Right atrium auricular region (tissue), 2 donors: ENCODE measurements at regions not wholly inside any gene's neighbourhood (a gene's known extent, or its start where the extent isn't known, plus 50 kb on each side); places are given as distances from the start of the nearest gene placed in this dataset.

ENCODE experiments used
- DNase-seq: peaks from one replicate; pipeline ENCODE4 v3.0.0-alpha.2; 2019; ENCODE audit warnings: low spot score
- H3K27ac ChIP-seq, 2 donors: fragments of 200-600 bp; sonication (generic); 1 replicate in 1 of 2; 2 replicates in 1 of 2; pipeline ENCODE4 v1.5.1; 2016 to 2019
- H3K27me3 ChIP-seq, 2 donors: fragments of 200-600 bp; sonication (generic); one replicate each; pipeline versions ENCODE4 v1.5.1 to v1.6.0; 2017 to 2019
- H3K36me3 ChIP-seq: fragments of 200-600 bp; sonication (generic); one replicate; pipeline ENCODE4 v1.5.1; 2016
- H3K4me1 ChIP-seq, 2 donors: fragments of 200-600 bp; sonication (generic); one replicate each; pipeline versions ENCODE4 v1.5.1 to v1.6.0; 2017 to 2019
- H3K4me3 ChIP-seq, 2 donors: fragments of 200-600 bp; sonication (generic); 1 replicate in 1 of 2; 2 replicates in 1 of 2; pipeline ENCODE4 v1.5.1; 2017 to 2019; ENCODE audit warnings: mild to moderate bottlenecking in 1 of 2, moderate library complexity in 1 of 2
- H3K9me3 ChIP-seq, 2 donors: fragments of 200-600 bp; sonication (generic); one replicate each; pipeline ENCODE4 v1.5.1; 2019
- TF ChIP-seq, protein P1 (sequence below), 2 donors: fragments of 200-600 bp; sonication (generic); IDR thresholded peaks; one replicate each; pipeline ENCODE4 v1.5.1; 2019; ENCODE audit warnings: antibody characterized with exemption in 2 of 2

DNA sequence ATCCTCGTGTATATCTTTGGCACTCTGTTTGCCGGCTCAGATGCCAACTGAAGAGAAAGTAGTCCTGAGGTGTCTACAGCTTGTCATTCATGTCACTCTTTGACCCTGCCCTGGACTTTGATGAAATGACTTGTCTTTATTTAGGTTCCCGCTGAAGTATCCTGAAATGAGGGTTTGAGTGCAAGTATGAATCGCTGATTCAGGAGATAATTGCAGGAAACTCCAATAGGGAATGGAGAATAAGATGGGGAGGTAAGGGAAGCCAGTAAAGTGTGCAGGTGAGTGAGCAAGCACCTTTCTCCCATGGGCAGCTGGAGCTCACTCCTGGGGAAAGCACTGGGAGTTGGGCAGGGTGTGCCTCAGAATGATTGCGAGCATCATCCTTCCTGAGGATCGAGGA is 50.3 kb upstream of the ZFR start:
- H3K9me3 ChIP-seq: no peaks in the 10 kb centered on the region
- TF ChIP-seq, protein P1, sequence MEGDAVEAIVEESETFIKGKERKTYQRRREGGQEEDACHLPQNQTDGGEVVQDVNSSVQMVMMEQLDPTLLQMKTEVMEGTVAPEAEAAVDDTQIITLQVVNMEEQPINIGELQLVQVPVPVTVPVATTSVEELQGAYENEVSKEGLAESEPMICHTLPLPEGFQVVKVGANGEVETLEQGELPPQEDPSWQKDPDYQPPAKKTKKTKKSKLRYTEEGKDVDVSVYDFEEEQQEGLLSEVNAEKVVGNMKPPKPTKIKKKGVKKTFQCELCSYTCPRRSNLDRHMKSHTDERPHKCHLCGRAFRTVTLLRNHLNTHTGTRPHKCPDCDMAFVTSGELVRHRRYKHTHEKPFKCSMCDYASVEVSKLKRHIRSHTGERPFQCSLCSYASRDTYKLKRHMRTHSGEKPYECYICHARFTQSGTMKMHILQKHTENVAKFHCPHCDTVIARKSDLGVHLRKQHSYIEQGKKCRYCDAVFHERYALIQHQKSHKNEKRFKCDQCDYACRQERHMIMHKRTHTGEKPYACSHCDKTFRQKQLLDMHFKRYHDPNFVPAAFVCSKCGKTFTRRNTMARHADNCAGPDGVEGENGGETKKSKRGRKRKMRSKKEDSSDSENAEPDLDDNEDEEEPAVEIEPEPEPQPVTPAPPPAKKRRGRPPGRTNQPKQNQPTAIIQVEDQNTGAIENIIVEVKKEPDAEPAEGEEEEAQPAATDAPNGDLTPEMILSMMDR (IDR thresholded peaks at IDR 0.05): no peak
- no peak for DNase-seq
- peaks cover 0 to 3% of the 10 kb centered on the region in 2 donors for H3K4me1 ChIP-seq
- no peaks in the 10 kb centered on the region for H3K27me3 ChIP-seq
- no peak overlapping the region for H3K4me3 ChIP-seq
- no peaks in the 10 kb centered on the region for H3K36me3 ChIP-seq
- H3K27ac ChIP-seq: no peak overlapping the region
